ENCODE measurements at regions not wholly inside any gene's neighbourhood (a gene's known extent, or its start where the extent isn't known, plus 50 kb on each side); places are given as distances from the start of the nearest gene placed in this dataset.
"Not testable (repeated sequence)": the region's sequence is repeated elsewhere in the genome, so short reads cannot be mapped to it uniquely, and the experiment has no call there.

GRCh38 chr7:138188290-138188858, 112.1 kb downstream of the AKR1D1 start:
- no peaks in the 10 kb centered on the region for H3K36me3 ChIP-seq
- in situ Hi-C loops (cut with MboI; ENCODE audit: low sequenced_read_pairs in 4 of 4) = no loop called here

GRCh38 chr7:138194567-138194966, 118.3 kb downstream of the AKR1D1 start:
- intact Hi-C loops (cut with DNase I; ENCODE audit: low total_unique reads) = no loop called here
- Histone ChIP-seq H3K27me3 (no peaks in the 10 kb centered on the region), H3K9me3 (no peaks in the 10 kb centered on the region), H3K4me3 (no peak overlapping the region), H3K27ac (no peak overlapping the region), H3K4me1 (no peaks in the 10 kb centered on the region), H3K36me3 (no peaks in the 10 kb centered on the region)
- in situ Hi-C loops (cut with MboI; ENCODE audit: low sequenced_read_pairs in 4 of 4) = no loop called here
- TF ChIP-seq POLR2A (IDR thresholded peaks at IDR 0.05) = no peak
- DNase-seq (no peak), ATAC-seq (no peak)

More at GRCh38 chr7:138188290-138188858, 112.1 kb downstream of the AKR1D1 start:
- no peak for ATAC-seq
- H3K9me3 ChIP-seq = no peaks in the 10 kb centered on the region
- TF ChIP-seq POLR2A (IDR thresholded peaks at IDR 0.05) (no peak), CTCF (IDR thresholded peaks at IDR 0.05 in 4 of 5, conservative IDR thresholded peaks at IDR 0.05 in 1 of 5) (no peak)
- H3K27ac ChIP-seq = no peak overlapping the region
- H3K4me1 ChIP-seq = no peaks in the 10 kb centered on the region
- no peak overlapping the region for H3K4me3 ChIP-seq
- H3K27me3 ChIP-seq = no peaks in the 10 kb centered on the region
- DNase-seq = no peak
- intact Hi-C loops (cut with DNase I; ENCODE audit: low total_unique reads) = no loop called here

- ATAC-seq (no peak), DNase-seq (no peak)
- Histone ChIP-seq H3K36me3 (no peaks in the 10 kb centered on the region), H3K4me3 (no peak overlapping the region), H3K27ac (no peak overlapping the region), H3K9me3 (no peaks in the 10 kb centered on the region), H3K27me3 (no peaks in the 10 kb centered on the region), H3K4me1 (no peaks in the 10 kb centered on the region)
- in situ Hi-C loops (cut with MboI; ENCODE audit: low sequenced_read_pairs in 4 of 4) = no loop called here
- intact Hi-C loops (cut with DNase I; ENCODE audit: low total_unique reads) = no loop called here
- TF ChIP-seq POLR2A (IDR thresholded peaks at IDR 0.05) = no peak
Observed at GRCh38 chr7:138195151-138195571, 118.9 kb downstream of the AKR1D1 start.

- DNase-seq; H3K27ac ChIP-seq; H3K4me3 ChIP-seq; H3K9me3 ChIP-seq; H3K27me3 ChIP-seq; in situ Hi-C loops (cut with MboI; ENCODE audit: low sequenced_read_pairs in 4 of 4); H3K4me1 ChIP-seq; H3K36me3 ChIP-seq; ATAC-seq; intact Hi-C loops (cut with DNase I; ENCODE audit: low total_unique reads): not testable (repeated sequence)
Observed at GRCh38 chr7:138196503-138196946, 120.3 kb downstream of the AKR1D1 start.

- in situ Hi-C loops (cut with MboI; ENCODE audit: low sequenced_read_pairs in 4 of 4) = no loop called here
- no peak for DNase-seq
- TF ChIP-seq POLR2A (IDR thresholded peaks at IDR 0.05) (no peak), CTCF (IDR thresholded peaks at IDR 0.05 in 4 of 5, conservative IDR thresholded peaks at IDR 0.05 in 1 of 5) (no peak)
- H3K4me3 ChIP-seq = no peak overlapping the region
- no peak overlapping the region for H3K27ac ChIP-seq
- H3K36me3 ChIP-seq = no peaks in the 10 kb centered on the region
- H3K9me3 ChIP-seq = no peaks in the 10 kb centered on the region
- no peaks in the 10 kb centered on the region for H3K27me3 ChIP-seq
- intact Hi-C loops (cut with DNase I; ENCODE audit: low total_unique reads) = no loop called here
- no peaks in the 10 kb centered on the region for H3K4me1 ChIP-seq
- no peak for ATAC-seq
Observed at GRCh38 chr7:138196971-138197896, 121.0 kb downstream of the AKR1D1 start.

GRCh38 chr7:138204285-138204981, 128.2 kb downstream of the AKR1D1 start:
- Histone ChIP-seq H3K27me3 (no peaks in the 10 kb centered on the region), H3K27ac (no peak overlapping the region), H3K4me3 (no peak overlapping the region), H3K4me1 (no peaks in the 10 kb centered on the region), H3K36me3 (no peaks in the 10 kb centered on the region), H3K9me3 (no peaks in the 10 kb centered on the region)
- in situ Hi-C loops (cut with MboI; ENCODE audit: low sequenced_read_pairs in 4 of 4) = no loop called here
- intact Hi-C loops (cut with DNase I; ENCODE audit: low total_unique reads) = no loop called here
- no peak for DNase-seq
- no peak for ATAC-seq
- TF ChIP-seq CTCF (IDR thresholded peaks at IDR 0.05 in 4 of 5, conservative IDR thresholded peaks at IDR 0.05 in 1 of 5) (no peak), POLR2A (IDR thresholded peaks at IDR 0.05) (no peak)
